AG04450 (cell line): ENCODE measurements at regions not wholly inside any gene's neighbourhood (a gene's known extent, or its start where the extent isn't known, plus 50 kb on each side); places are given as distances from the start of the nearest gene placed in this dataset.

ENCODE experiments used
- CTCF ChIA-PET: fragments of 300-600, 350-600 bp; formaldehyde crosslinking; extraction: SDS; loops from one replicate; lab custom pipeline; 2022; ENCODE audit warnings: antibody characterized with exemption, inconsistent platforms; lab: Charles Lee
- POLR2A ChIA-PET: fragments of 350-600 bp; formaldehyde crosslinking; extraction: SDS; loops from one replicate; lab custom pipeline; 2021; ENCODE audit warnings: antibody characterized with exemption, inconsistent platforms; lab: Yijun Ruan, JAX
- DNase-seq: peaks from one replicate; pipeline ENCODE4 v3.0.0-alpha.2; 2011; ENCODE audit warnings: low read depth, low spot score
- H3K27ac ChIP-seq: one replicate; pipeline ENCODE4 v1.5.1; 2012; ENCODE audit warnings: low read depth, low read length, control low read depth
- H3K27me3 ChIP-seq: one replicate; pipeline ENCODE4 v1.6.0; 2012; ENCODE audit warnings: low read length; ENCODE audit not compliant: control insufficient read depth, insufficient read depth
- H3K4me3 ChIP-seq: 2 replicates; pipeline ENCODE4 v1.5.1; 2011; ENCODE audit warnings: mild to moderate bottlenecking, low read depth, low read length, control low read depth
- H3K9me3 ChIP-seq: 2 replicates; pipeline ENCODE4 v1.5.1; 2012; ENCODE audit warnings: low read length; ENCODE audit not compliant: control insufficient read depth, insufficient read depth
- CTCF ChIP-seq: IDR thresholded peaks from 2 replicates; pipeline ENCODE4 v1.5.1; 2011; ENCODE audit warnings: low read depth, low read length, control low read depth, inconsistent platforms

- POLR2A ChIA-PET, result no interaction called here
- DNase-seq, result no peak
- Histone ChIP-seq H3K27ac (no peak overlapping the region), H3K27me3 (no peaks in the 10 kb centered on the region), H3K4me3 (no peak overlapping the region), H3K9me3 (peaks cover 13% of the 10 kb centered on the region)
- no peak for TF ChIP-seq CTCF
- CTCF ChIA-PET, result no interaction called here
Measured at GRCh38 chr6:164379795-164380194, 929.6 kb downstream of the C6orf118 start.

GRCh38 chr6:164378330-164378729 is 931.1 kb downstream of the C6orf118 start:
- no peak for TF ChIP-seq CTCF
- Histone ChIP-seq H3K4me3 (no peak overlapping the region), H3K27ac (no peak overlapping the region), H3K27me3 (no peaks in the 10 kb centered on the region), H3K9me3 (peaks cover 13% of the 10 kb centered on the region)
- POLR2A ChIA-PET, result no interaction called here
- no peak for DNase-seq
- CTCF ChIA-PET, result no interaction called here

- no peak for DNase-seq
- Histone ChIP-seq H3K4me3 (no peak overlapping the region), H3K27me3 (no peaks in the 10 kb centered on the region), H3K27ac (no peak overlapping the region), H3K9me3 (peaks cover 9% of the 10 kb centered on the region)
- CTCF ChIA-PET, result no interaction called here
- no peak for TF ChIP-seq CTCF
- POLR2A ChIA-PET, result no interaction called here
Measured at GRCh38 chr6:164377348-164377918, 932.0 kb downstream of the C6orf118 start.

GRCh38 chr6:164370773-164371172 is 938.6 kb downstream of the C6orf118 start:
- ChIA-PET CTCF (no interaction called here), POLR2A (no interaction called here)
- Histone ChIP-seq H3K27ac (no peak overlapping the region), H3K27me3 (no peaks in the 10 kb centered on the region), H3K4me3 (no peak overlapping the region), H3K9me3 (peaks cover 14% of the 10 kb centered on the region)
- DNase-seq, result no peak
- no peak for TF ChIP-seq CTCF

GRCh38 chr6:164359441-164359840 is 944.9 kb downstream of the QKI start:
- ChIA-PET POLR2A (no interaction called here), CTCF (no interaction called here)
- Histone ChIP-seq H3K27ac (no peak overlapping the region), H3K27me3 (no peaks in the 10 kb centered on the region), H3K4me3 (no peak overlapping the region), H3K9me3 (peaks cover 13% of the 10 kb centered on the region)
- no peak for DNase-seq
- no peak for TF ChIP-seq CTCF
